ENCODE measurements at regions not wholly inside any gene's neighbourhood (a gene's known extent, or its start where the extent isn't known, plus 50 kb on each side); places are given as distances from the start of the nearest gene placed in this dataset.
"Not testable (repeated sequence)": the region's sequence is repeated elsewhere in the genome, so short reads cannot be mapped to it uniquely, and the experiment has no call there.

- no peak for DNase-seq
Measured at GRCh38 chr3:103181160-103181559, 746.3 kb downstream of the ZPLD1 start.

GRCh38 chr3:103184772-103185171, 750.0 kb downstream of the ZPLD1 start:
- no peak for DNase-seq

- no peak for DNase-seq
Measured at GRCh38 chr3:103189941-103190340, 755.1 kb downstream of the ZPLD1 start.

GRCh38 chr3:103195216-103195615, 760.4 kb downstream of the ZPLD1 start:
- DNase-seq: peak; percentile 16

- DNase-seq: no peak
Measured at GRCh38 chr3:103203441-103203840, 768.6 kb downstream of the ZPLD1 start.

- DNase-seq: no peak
Measured at GRCh38 chr3:103210583-103210982, 775.8 kb downstream of the ZPLD1 start.

GRCh38 chr3:103218146-103218545, 783.3 kb downstream of the ZPLD1 start:
- DNase-seq: no peak

GRCh38 chr3:103218793-103219192, 784.0 kb downstream of the ZPLD1 start:
- DNase-seq: no peak

- no peak for DNase-seq
Measured at GRCh38 chr3:103227651-103228050, 792.8 kb downstream of the ZPLD1 start.

GRCh38 chr3:103247459-103247858, 812.6 kb downstream of the ZPLD1 start:
- no peak for DNase-seq

GRCh38 chr3:103254827-103255226, 820.0 kb downstream of the ZPLD1 start:
- DNase-seq: not testable (repeated sequence)

GRCh38 chr3:103269287-103269686, 834.5 kb downstream of the ZPLD1 start:
- no peak for DNase-seq

GRCh38 chr3:103271575-103271974, 836.8 kb downstream of the ZPLD1 start:
- no peak for DNase-seq

- no peak for DNase-seq
Measured at GRCh38 chr3:103295974-103296570, 861.3 kb downstream of the ZPLD1 start.

GRCh38 chr3:103297502-103297901, 862.7 kb downstream of the ZPLD1 start:
- DNase-seq: not testable (repeated sequence)

GRCh38 chr3:103306104-103306503, 871.3 kb downstream of the ZPLD1 start:
- DNase-seq: no peak

GRCh38 chr3:103308921-103309320, 874.1 kb downstream of the ZPLD1 start:
- DNase-seq: no peak

- no peak for DNase-seq
Measured at GRCh38 chr3:103319912-103320311, 885.1 kb downstream of the ZPLD1 start.

GRCh38 chr3:103337179-103337845, 902.5 kb downstream of the ZPLD1 start:
- DNase-seq: no peak

- DNase-seq: no peak
Measured at GRCh38 chr3:103341078-103341606, 906.3 kb downstream of the ZPLD1 start.

- DNase-seq: no peak
Measured at GRCh38 chr3:103342205-103342731, 907.5 kb downstream of the ZPLD1 start.

GRCh38 chr3:103349760-103350159, 914.9 kb downstream of the ZPLD1 start:
- no peak for DNase-seq

GRCh38 chr3:103365467-103365866, 930.7 kb downstream of the ZPLD1 start:
- DNase-seq: no peak

GRCh38 chr3:103367481-103367880, 932.7 kb downstream of the ZPLD1 start:
- no peak for DNase-seq

All from skin of body (tissue), 1 donor.